ENCODE measurements at regions not wholly inside any gene's neighbourhood (a gene's known extent, or its start where the extent isn't known, plus 50 kb on each side); places are given as distances from the start of the nearest gene placed in this dataset.

DNA sequence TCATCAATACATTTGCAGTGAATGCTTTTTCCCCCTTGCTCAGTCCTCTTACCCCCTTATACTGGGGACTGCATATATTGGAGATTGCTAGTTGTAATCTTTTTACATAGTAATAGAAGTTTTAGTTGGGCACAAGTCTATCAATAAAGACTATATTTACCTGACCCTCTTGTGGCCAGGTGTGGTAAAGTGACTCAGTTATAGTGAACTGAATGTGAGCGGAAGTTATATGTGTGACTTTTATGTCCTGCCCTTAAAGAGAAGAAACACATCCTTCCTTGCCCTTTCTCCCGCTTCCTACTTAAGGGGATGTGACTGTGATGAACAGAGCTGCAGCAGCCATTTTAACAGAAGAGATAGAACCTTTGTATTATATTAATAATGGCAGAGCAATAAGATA, 362.0 kb downstream of the METTL15 start:
- no peaks in the 10 kb centered on the region for H3K9me3 ChIP-seq (ENCODE audit: insufficient read depth, low read length)
- H2AFZ ChIP-seq (ENCODE audit: low read depth, low read length, severe bottlenecking): no peak overlapping the region
- H3K27ac ChIP-seq (ENCODE audit: low read depth, low read length): no peak overlapping the region
- H3F3A ChIP-seq (ENCODE audit: insufficient read depth): no peaks in the 10 kb centered on the region
- no peaks in the 10 kb centered on the region; the same call in 1 of the 2 replicates for H3K9me2 ChIP-seq (replicated peaks; ENCODE audit: insufficient read depth, low read length)
- no peak overlapping the region for H3K4me2 ChIP-seq (ENCODE audit: low read depth, low read length, poor library complexity, severe bottlenecking)
- no peak overlapping the region for H3K4me3 ChIP-seq (ENCODE audit: insufficient read depth, low read length, poor library complexity, severe bottlenecking)
- no peaks in the 10 kb centered on the region for H4K20me1 ChIP-seq (ENCODE audit: low read depth, low read length)
- H3K79me2 ChIP-seq (ENCODE audit: insufficient read depth, low read length): no peaks in the 10 kb centered on the region
- TF ChIP-seq, protein P1, sequence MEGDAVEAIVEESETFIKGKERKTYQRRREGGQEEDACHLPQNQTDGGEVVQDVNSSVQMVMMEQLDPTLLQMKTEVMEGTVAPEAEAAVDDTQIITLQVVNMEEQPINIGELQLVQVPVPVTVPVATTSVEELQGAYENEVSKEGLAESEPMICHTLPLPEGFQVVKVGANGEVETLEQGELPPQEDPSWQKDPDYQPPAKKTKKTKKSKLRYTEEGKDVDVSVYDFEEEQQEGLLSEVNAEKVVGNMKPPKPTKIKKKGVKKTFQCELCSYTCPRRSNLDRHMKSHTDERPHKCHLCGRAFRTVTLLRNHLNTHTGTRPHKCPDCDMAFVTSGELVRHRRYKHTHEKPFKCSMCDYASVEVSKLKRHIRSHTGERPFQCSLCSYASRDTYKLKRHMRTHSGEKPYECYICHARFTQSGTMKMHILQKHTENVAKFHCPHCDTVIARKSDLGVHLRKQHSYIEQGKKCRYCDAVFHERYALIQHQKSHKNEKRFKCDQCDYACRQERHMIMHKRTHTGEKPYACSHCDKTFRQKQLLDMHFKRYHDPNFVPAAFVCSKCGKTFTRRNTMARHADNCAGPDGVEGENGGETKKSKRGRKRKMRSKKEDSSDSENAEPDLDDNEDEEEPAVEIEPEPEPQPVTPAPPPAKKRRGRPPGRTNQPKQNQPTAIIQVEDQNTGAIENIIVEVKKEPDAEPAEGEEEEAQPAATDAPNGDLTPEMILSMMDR (IDR thresholded peaks at IDR 0.05; ENCODE audit: insufficient read depth, low read length, poor library complexity, severe bottlenecking): no peak
- TF ChIP-seq EZH2phosphoT487 (conservative IDR thresholded peaks at IDR 0.05; ENCODE audit: low read length): no peak
- H3K27me3 ChIP-seq (ENCODE audit: low read length): no peaks in the 10 kb centered on the region
- H3K9ac ChIP-seq (ENCODE audit: low read length): no peak overlapping the region
- H3K36me3 ChIP-seq (ENCODE audit: low read length): no peaks in the 10 kb centered on the region

DNA sequence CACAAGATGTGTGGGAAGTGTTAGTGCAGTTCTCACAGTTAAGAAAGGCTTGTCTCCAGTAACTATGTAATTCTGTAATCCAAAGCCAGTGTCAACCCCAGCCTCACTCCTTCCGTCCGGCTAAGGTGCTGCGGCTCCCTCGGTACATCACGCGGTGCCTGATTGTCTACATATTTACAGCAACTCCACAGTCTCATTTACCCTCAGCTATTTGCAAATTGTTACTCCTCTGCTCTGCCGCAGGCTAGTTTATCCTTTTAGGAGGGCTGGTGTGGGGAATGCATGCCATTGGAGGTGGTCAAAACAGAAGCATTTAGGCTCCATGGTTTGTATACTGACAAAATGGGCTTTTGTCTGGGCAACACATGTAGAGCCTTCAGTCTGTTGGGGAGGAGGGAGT, 358.3 kb downstream of the METTL15 start:
- H3K4me2 ChIP-seq (ENCODE audit: low read depth, low read length, poor library complexity, severe bottlenecking): no peak overlapping the region
- TF ChIP-seq, protein P1 (IDR thresholded peaks at IDR 0.05; ENCODE audit: insufficient read depth, low read length, poor library complexity, severe bottlenecking): no peak
- no peak for TF ChIP-seq EZH2phosphoT487 (conservative IDR thresholded peaks at IDR 0.05; ENCODE audit: low read length)
- no peaks in the 10 kb centered on the region for H3F3A ChIP-seq (ENCODE audit: insufficient read depth)
- H3K4me3 ChIP-seq (ENCODE audit: insufficient read depth, low read length, poor library complexity, severe bottlenecking): no peak overlapping the region
- no peaks in the 10 kb centered on the region; the same call in 1 of the 2 replicates for H3K9me2 ChIP-seq (replicated peaks; ENCODE audit: insufficient read depth, low read length)
- no peak overlapping the region for H2AFZ ChIP-seq (ENCODE audit: low read depth, low read length, severe bottlenecking)
- H3K9me3 ChIP-seq (ENCODE audit: insufficient read depth, low read length): no peaks in the 10 kb centered on the region
- H3K27ac ChIP-seq (ENCODE audit: low read depth, low read length): no peak overlapping the region
- no peaks in the 10 kb centered on the region for H3K36me3 ChIP-seq (ENCODE audit: low read length)
- H4K20me1 ChIP-seq (ENCODE audit: low read depth, low read length): no peaks in the 10 kb centered on the region
- H3K79me2 ChIP-seq (ENCODE audit: insufficient read depth, low read length): no peaks in the 10 kb centered on the region
- H3K27me3 ChIP-seq (ENCODE audit: low read length): no peaks in the 10 kb centered on the region
- H3K9ac ChIP-seq (ENCODE audit: low read length): no peak overlapping the region

DNA sequence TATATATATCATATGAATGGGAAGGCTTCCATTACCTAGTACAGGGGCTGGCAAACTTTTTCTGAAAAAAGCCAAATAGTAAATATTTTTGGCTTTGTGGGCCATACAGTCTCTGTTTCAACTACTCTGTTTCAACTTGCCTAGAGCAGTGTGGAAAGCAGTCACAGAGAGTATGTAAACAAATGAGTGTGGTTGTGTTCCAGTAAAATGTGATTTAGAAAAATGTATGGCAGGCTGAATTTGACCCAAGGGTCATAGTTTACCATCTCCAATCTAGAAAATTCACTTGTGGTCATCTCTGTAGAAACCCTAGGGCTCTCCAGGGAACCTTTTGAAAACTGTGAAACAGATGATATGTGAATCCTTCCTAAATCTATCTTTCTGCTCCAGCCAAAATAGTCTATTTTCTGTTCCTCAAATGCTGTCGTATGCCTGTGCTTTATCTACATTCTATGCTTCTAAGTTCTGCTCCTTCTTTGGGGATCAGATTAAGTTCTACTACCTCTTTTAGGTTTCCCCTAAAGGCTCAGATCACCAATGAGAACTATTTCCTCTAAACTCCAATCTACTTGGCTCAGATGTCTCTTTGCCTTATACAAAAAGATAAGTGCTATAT, 356.2 kb downstream of the METTL15 start:
- Histone ChIP-seq H3F3A (ENCODE audit: insufficient read depth) (no peaks in the 10 kb centered on the region), H2AFZ (ENCODE audit: low read depth, low read length, severe bottlenecking) (no peak overlapping the region), H3K9me2 (replicated peaks; ENCODE audit: insufficient read depth, low read length) (no peaks in the 10 kb centered on the region; the same call in 1 of the 2 replicates), H3K4me2 (ENCODE audit: low read depth, low read length, poor library complexity, severe bottlenecking) (no peak overlapping the region), H3K79me2 (ENCODE audit: insufficient read depth, low read length) (no peaks in the 10 kb centered on the region), H3K27ac (ENCODE audit: low read depth, low read length) (no peak overlapping the region), H3K27me3 (ENCODE audit: low read length) (no peaks in the 10 kb centered on the region), H3K9ac (ENCODE audit: low read length) (no peak overlapping the region), H4K20me1 (ENCODE audit: low read depth, low read length) (no peaks in the 10 kb centered on the region), H3K9me3 (ENCODE audit: insufficient read depth, low read length) (no peaks in the 10 kb centered on the region), H3K4me3 (ENCODE audit: insufficient read depth, low read length, poor library complexity, severe bottlenecking) (no peak overlapping the region), H3K36me3 (ENCODE audit: low read length) (no peaks in the 10 kb centered on the region)
- TF ChIP-seq, protein P1 (IDR thresholded peaks at IDR 0.05; ENCODE audit: insufficient read depth, low read length, poor library complexity, severe bottlenecking): no peak

All from SU-DHL-6 (cell line).